ENCODE measurements at regions not wholly inside any gene's neighbourhood (a gene's known extent, or its start where the extent isn't known, plus 50 kb on each side); places are given as distances from the start of the nearest gene placed in this dataset.
A peak's percentile ranks its signal among the peaks of the same experiment; 100 is the strongest.

DNA sequence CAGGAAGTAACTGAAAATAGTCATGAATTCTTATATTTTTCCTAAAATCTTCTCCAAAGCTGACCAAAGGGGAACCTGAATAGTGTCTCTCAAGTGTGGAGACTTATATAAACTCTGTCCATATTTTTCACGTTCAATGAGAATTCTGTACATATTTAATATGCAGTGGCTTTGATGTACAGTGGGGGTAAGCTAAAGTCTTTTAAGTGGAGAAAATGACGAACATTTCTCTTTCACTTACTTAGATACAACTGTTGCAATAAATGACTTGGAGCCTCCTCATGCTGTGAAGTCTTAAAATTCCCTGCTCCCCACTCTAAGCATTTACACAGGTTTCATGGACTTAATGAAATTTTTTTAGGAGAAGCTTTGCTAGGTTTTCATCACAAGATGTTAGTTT, 1196.7 kb downstream of the EFNB2 start:
- dilution Hi-C loops (cut with HindIII; ENCODE audit: low sequenced_read_pairs, unreplicated experiment) = no loop called here
- H3K4me2 ChIP-seq (ENCODE audit: low read depth, low read length) = no peak overlapping the region

More for the DNA sequence above, 1196.7 kb downstream of the EFNB2 start:
- Histone ChIP-seq H3K36me3 (ENCODE audit: control insufficient read depth, insufficient read depth, low read length) (no peaks in the 10 kb centered on the region), H3K4me1 (ENCODE audit: control insufficient read depth, insufficient read depth, low read length) (peaks cover 13% of the 10 kb centered on the region), H4K8ac (ENCODE audit: low read depth in 2 of 2, low read length in 2 of 2) (no peak overlapping the region; a peak in 1 of 4 replicates), H2BK15ac (ENCODE audit: low read depth, low read length) (peak overlapping the region; percentile 20; the same call in 1 of the 3 replicates), H4K91ac (ENCODE audit: insufficient read depth, low read depth, low read length) (no peak overlapping the region), H3K27me3 (ENCODE audit: control insufficient read depth, insufficient read depth, low read length) (no peaks in the 10 kb centered on the region), H3K9me3 (ENCODE audit: control insufficient read depth, insufficient read depth, low read length) (no peaks in the 10 kb centered on the region), H3K9ac (ENCODE audit: low read depth, low read length) (no peak overlapping the region), H2AK5ac (ENCODE audit: low read depth, low read length) (no peak overlapping the region), H2BK120ac (ENCODE audit: low read depth, low read length) (peak overlapping the region; percentile 61), H3K4ac (ENCODE audit: low read depth, low read length) (no peak overlapping the region), H3K18ac (ENCODE audit: low read depth, low read length) (no peak overlapping the region), H2AFZ (replicated peaks; ENCODE audit: low read length, poor library complexity) (no peak overlapping the region), H4K20me1 (ENCODE audit: insufficient read depth, low read length) (no peaks in the 10 kb centered on the region), H3K79me1 (ENCODE audit: low read depth in 1 of 2, low read length in 2 of 2) (no peaks in the 10 kb centered on the region), H2AK9ac (replicated peaks; ENCODE audit: low read depth, low read length, poor library complexity) (no peak overlapping the region), H3K56ac (ENCODE audit: extremely low read depth, insufficient read depth, low read length) (no peak overlapping the region), H3K9me1 (ENCODE audit: insufficient read depth, low read length) (peaks cover 7% of the 10 kb centered on the region; the same call in 1 of the 2 replicates), H2BK5ac (ENCODE audit: low read depth, low read length, poor library complexity, severe bottlenecking) (no peak overlapping the region), H3K4me3 (ENCODE audit: insufficient read depth, low read depth, low read length) (no peak overlapping the region), H3K14ac (replicated peaks; ENCODE audit: low read depth, low read length) (no peak overlapping the region), H2BK20ac (ENCODE audit: low read depth, low read length) (0 out of 2 replicates have a peak overlapping the region, but pooled peaks have one; percentile 33), H4K5ac (ENCODE audit: low read depth, low read length) (no peak overlapping the region), H3K23ac (ENCODE audit: low read depth, low read length) (peak overlapping the region; percentile 29; the same call in 1 of the 2 replicates), H3K27ac (ENCODE audit: insufficient read depth, low read length) (no peak overlapping the region)
- no peak for TF ChIP-seq RAD21 (IDR thresholded peaks at IDR 0.05; ENCODE audit: low read length)
- no peak for TF ChIP-seq MAFK (IDR thresholded peaks at IDR 0.05; ENCODE audit: low read depth, low read length)
- TF ChIP-seq MXI1 (IDR thresholded peaks at IDR 0.05; ENCODE audit: borderline replicate concordance, low read depth, low read length) = no peak
- TF ChIP-seq, protein P1, sequence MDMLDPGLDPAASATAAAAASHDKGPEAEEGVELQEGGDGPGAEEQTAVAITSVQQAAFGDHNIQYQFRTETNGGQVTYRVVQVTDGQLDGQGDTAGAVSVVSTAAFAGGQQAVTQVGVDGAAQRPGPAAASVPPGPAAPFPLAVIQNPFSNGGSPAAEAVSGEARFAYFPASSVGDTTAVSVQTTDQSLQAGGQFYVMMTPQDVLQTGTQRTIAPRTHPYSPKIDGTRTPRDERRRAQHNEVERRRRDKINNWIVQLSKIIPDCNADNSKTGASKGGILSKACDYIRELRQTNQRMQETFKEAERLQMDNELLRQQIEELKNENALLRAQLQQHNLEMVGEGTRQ (IDR thresholded peaks at IDR 0.05; ENCODE audit: low read depth, low read length) = no peak
- TF ChIP-seq RCOR1 (IDR thresholded peaks at IDR 0.05; ENCODE audit: insufficient replicate concordance, low read length) = no peak
- no peak for TF ChIP-seq NFE2L2 (IDR thresholded peaks at IDR 0.05; ENCODE audit: low read depth, low read length)
- TF ChIP-seq, protein P2, sequence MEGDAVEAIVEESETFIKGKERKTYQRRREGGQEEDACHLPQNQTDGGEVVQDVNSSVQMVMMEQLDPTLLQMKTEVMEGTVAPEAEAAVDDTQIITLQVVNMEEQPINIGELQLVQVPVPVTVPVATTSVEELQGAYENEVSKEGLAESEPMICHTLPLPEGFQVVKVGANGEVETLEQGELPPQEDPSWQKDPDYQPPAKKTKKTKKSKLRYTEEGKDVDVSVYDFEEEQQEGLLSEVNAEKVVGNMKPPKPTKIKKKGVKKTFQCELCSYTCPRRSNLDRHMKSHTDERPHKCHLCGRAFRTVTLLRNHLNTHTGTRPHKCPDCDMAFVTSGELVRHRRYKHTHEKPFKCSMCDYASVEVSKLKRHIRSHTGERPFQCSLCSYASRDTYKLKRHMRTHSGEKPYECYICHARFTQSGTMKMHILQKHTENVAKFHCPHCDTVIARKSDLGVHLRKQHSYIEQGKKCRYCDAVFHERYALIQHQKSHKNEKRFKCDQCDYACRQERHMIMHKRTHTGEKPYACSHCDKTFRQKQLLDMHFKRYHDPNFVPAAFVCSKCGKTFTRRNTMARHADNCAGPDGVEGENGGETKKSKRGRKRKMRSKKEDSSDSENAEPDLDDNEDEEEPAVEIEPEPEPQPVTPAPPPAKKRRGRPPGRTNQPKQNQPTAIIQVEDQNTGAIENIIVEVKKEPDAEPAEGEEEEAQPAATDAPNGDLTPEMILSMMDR (conservative IDR thresholded peaks at IDR 0.05; ENCODE audit: low read depth, low read length) = no peak
- TF ChIP-seq FOS (IDR thresholded peaks at IDR 0.05; ENCODE audit: low read depth, low read length) = no peak
- TF ChIP-seq SMC3 (IDR thresholded peaks at IDR 0.05; ENCODE audit: low read depth, low read length) = no peak
- TF ChIP-seq CHD1 (IDR thresholded peaks at IDR 0.05; ENCODE audit: low read depth, low read length) = no peak
- TF ChIP-seq MAZ (IDR thresholded peaks at IDR 0.05; ENCODE audit: borderline replicate concordance, low read depth, low read length) = no peak
- no peak for TF ChIP-seq CEBPB (IDR thresholded peaks at IDR 0.05; ENCODE audit: low read depth, low read length)
- TF ChIP-seq, protein P3, sequence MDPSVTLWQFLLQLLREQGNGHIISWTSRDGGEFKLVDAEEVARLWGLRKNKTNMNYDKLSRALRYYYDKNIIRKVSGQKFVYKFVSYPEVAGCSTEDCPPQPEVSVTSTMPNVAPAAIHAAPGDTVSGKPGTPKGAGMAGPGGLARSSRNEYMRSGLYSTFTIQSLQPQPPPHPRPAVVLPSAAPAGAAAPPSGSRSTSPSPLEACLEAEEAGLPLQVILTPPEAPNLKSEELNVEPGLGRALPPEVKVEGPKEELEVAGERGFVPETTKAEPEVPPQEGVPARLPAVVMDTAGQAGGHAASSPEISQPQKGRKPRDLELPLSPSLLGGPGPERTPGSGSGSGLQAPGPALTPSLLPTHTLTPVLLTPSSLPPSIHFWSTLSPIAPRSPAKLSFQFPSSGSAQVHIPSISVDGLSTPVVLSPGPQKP (IDR thresholded peaks at IDR 0.05; ENCODE audit: borderline replicate concordance, low read depth, low read length) = no peak
- no peak for TF ChIP-seq POLR2A (IDR thresholded peaks at IDR 0.05; ENCODE audit: low read depth, low read length)
- TF ChIP-seq RFX5 (IDR thresholded peaks at IDR 0.05; ENCODE audit: low read depth, low read length) = no peak
- BruUV-seq (replicated peaks) = no TSS peak
- ChIA-PET POLR2A (ENCODE audit: unreplicated experiment) (no interaction called here), CTCF (interaction anchor here (0.6 kb wide), 1 partner anchor 1079 kb away, joined by 3 read pairs; no protein-coding TSS in a partner anchor)
- DNase-seq (no peak), ATAC-seq (ENCODE audit: low read depth) (no peak)
- in situ Hi-C loops (cut with MboI; ENCODE audit: low sequenced_read_pairs) (loop anchor here (25.0 kb wide), 1 partner anchor 1199 kb away; the partner anchor contains the start of gene EFNB2), intact Hi-C loops (cut with micrococcal nuclease) (loop anchor here (5.0 to 10.0 kb wide), 3 partner anchors 104 to 1194 kb away; no protein-coding TSS in a partner anchor)
- WGBS, 2 experiments (ENCODE audit: extremely low coverage in 2 of 2, insufficient read length in 1 of 2) = no CpG with 5 or more reads among the region's 2 CpGs

All from IMR-90 (cell line).